PC-9 (cell line): ENCODE measurements at regions not wholly inside any gene's neighbourhood (a gene's known extent, or its start where the extent isn't known, plus 50 kb on each side); places are given as distances from the start of the nearest gene placed in this dataset.

Experiments
- CTCF ChIP-seq: fragments of 200-600 bp; sonication (generic); conservative IDR thresholded peaks from 2 replicates; pipeline ENCODE4 v1.6.1; 2017; ENCODE audit warnings: mixed run types, antibody characterized with exemption, mild to moderate bottlenecking, moderate library complexity
- EZH2 ChIP-seq: fragments of 200-600 bp; sonication (generic); IDR thresholded peaks from 2 replicates; pipeline ENCODE4 v1.8.0; 2017; ENCODE audit warnings: antibody characterized with exemption, low read depth

- TF ChIP-seq CTCF, result no peak
- no peak for TF ChIP-seq EZH2
Measured at GRCh38 chr5:44454002-44454401, 64.8 kb upstream of the FGF10 start.
